ENCODE measurements at regions not wholly inside any gene's neighbourhood (a gene's known extent, or its start where the extent isn't known, plus 50 kb on each side); places are given as distances from the start of the nearest gene placed in this dataset.
"Not testable (repeated sequence)": the region's sequence is repeated elsewhere in the genome, so short reads cannot be mapped to it uniquely, and the experiment has no call there.

GRCh38 chr3:34077417-34078195, 279.2 kb downstream of the PDCD6IP start:
- no peak for TF ChIP-seq CTCF (IDR thresholded peaks at IDR 0.05; ENCODE audit: low read length, missing control alignments)
- H3K4me3 ChIP-seq (replicated peaks; ENCODE audit: low read depth, low read length): no peak overlapping the region
- no peak for DNase-seq (ENCODE audit: low read depth)

DNA sequence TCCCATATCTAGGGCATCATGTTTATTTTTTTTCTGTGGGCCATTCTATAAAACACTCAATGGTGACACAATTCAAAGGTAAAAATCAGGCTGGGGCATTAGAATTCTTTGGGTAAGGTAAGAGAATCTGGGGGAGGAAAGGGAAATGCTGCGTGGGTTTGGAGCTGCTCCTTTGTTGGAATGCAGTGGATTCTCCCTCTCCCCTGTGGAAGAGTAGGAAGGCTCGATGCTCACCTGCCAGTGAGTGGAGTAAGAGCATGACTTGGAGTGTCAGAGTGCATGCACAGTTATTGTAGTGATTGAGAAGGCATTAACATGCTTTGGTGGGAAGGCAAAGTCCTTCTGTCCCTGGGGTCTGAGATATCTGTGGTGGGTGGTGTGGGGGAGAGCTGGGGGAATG, 280.0 kb downstream of the PDCD6IP start:
- TF ChIP-seq CTCF (IDR thresholded peaks at IDR 0.05; ENCODE audit: low read length, missing control alignments): no peak
- no peak for DNase-seq (ENCODE audit: low read depth)
- no peak overlapping the region for H3K4me3 ChIP-seq (replicated peaks; ENCODE audit: low read depth, low read length)

- not testable (repeated sequence) for DNase-seq (ENCODE audit: low read depth)
Observed at GRCh38 chr3:34079849-34080248, 281.4 kb downstream of the PDCD6IP start.

DNA sequence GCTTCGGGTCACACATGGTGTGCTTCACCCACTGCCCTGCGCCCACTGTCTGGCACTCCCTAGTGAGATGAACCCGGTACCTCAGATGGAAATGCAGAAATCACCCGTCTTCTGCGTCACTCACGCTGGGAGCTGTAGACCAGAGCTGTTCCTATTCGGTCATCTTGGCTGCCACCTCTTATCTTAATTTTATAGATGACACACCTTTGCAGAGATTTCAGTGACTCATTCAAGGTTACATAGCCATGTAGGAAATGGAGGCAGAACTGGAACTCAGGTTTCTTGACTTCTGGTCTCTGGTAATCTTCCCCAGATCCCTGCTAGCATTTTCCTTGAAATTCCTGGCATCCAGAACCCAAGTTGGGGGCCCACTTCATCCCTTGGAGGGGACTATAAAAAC, 291.9 kb downstream of the PDCD6IP start:
- not testable (repeated sequence) for DNase-seq (ENCODE audit: low read depth); H3K4me3 ChIP-seq (replicated peaks; ENCODE audit: low read depth, low read length)

More at GRCh38 chr3:34079849-34080248, 281.4 kb downstream of the PDCD6IP start:
- not testable (repeated sequence) for H3K4me3 ChIP-seq (replicated peaks; ENCODE audit: low read depth, low read length)

GRCh38 chr3:34090876-34091275, 292.4 kb downstream of the PDCD6IP start:
- no peak overlapping the region for H3K4me3 ChIP-seq (replicated peaks; ENCODE audit: low read depth, low read length)
- DNase-seq (ENCODE audit: low read depth): no peak
- TF ChIP-seq CTCF (IDR thresholded peaks at IDR 0.05; ENCODE audit: low read length, missing control alignments): no peak

DNA sequence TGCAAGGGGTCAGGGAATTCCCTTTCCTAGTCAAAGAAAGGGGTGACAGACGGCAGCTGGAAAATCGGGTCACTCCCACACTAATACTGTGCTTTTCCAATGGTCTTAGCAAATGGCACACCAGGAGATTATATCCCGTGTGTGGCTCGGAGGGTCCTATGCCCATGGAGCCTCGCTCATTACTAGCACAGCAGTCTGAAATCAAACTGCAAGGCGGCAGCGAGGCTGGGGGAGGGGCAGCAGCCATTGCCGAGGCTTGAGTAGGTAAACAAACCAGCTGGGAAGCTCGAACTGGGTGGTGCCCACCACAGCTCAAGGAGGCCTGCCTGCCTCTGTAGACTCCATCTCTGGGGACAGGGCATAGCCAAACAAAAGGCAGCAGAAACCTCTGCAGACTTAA, 295.9 kb downstream of the PDCD6IP start:
- DNase-seq (ENCODE audit: low read depth); H3K4me3 ChIP-seq (replicated peaks; ENCODE audit: low read depth, low read length): not testable (repeated sequence)

DNA sequence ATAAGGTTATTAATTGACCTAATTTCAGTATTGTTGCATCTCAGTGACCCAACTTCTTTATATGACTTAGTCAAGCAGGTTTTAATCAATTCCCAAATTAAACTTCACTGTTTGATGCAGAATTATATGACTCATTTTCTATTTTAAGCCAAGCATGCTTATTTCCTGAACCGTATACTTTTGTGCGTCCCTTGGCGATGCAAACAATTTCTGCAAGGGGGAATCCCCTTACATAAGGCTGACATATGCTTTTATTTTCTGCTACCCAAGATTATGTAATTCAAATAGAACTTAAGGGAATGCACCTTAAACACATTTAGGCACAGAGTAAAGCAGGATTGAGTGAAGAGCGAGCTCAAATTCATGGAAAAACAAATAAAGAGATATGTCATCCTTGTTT, 303.9 kb downstream of the PDCD6IP start:
- TF ChIP-seq CTCF (IDR thresholded peaks at IDR 0.05; ENCODE audit: low read length, missing control alignments): no peak
- DNase-seq (ENCODE audit: low read depth): no peak
- no peak overlapping the region for H3K4me3 ChIP-seq (replicated peaks; ENCODE audit: low read depth, low read length)

DNA sequence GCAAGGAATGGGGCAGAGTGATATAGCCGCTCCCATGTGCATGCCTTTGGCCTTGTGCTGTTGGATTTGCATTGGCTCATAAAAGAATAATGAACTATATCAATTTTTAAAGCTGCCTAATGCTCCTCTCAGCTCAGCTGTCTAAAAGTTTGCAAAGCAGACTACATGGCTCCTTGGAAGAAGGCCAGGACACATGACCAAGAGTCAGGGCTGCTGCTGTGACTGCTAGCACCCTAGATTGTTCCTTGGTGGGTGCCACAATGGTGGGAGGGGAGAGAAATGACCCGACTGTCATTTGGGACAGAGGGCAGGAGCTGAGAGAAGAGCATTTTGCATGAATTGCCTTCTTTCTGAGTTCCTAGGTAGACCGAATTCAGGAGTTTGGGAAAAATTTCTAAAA, 307.9 kb downstream of the PDCD6IP start:
- no peak for TF ChIP-seq CTCF (IDR thresholded peaks at IDR 0.05; ENCODE audit: low read length, missing control alignments)
- H3K4me3 ChIP-seq (replicated peaks; ENCODE audit: low read depth, low read length): no peak overlapping the region
- no peak for DNase-seq (ENCODE audit: low read depth)

Data from fibroblast of pulmonary artery (primary cell).